Astrocyte (in vitro differentiated cells and primary cell): ENCODE measurements at regions not wholly inside any gene's neighbourhood (a gene's known extent, or its start where the extent isn't known, plus 50 kb on each side); places are given as distances from the start of the nearest gene placed in this dataset.

Experiments
- CTCF ChIP-seq: IDR thresholded peaks from 2 replicates; pipeline ENCODE4 v1.5.1; 2011; ENCODE audit warnings: low read depth, mild to moderate bottlenecking, inconsistent platforms, low read length, moderate library complexity; ENCODE audit not compliant: insufficient read depth
- EZH2 ChIP-seq: IDR thresholded peaks from 2 replicates; pipeline ENCODE4 v1.6.1; 2012; ENCODE audit warnings: mild to moderate bottlenecking, low read length, inconsistent platforms; ENCODE audit not compliant: insufficient read depth

GRCh38 chr7:159200421-159200820, 55.8 kb upstream of the VIPR2 start:
- TF ChIP-seq CTCF (no peak), EZH2 (no peak)
